Sciatic nerve (tissue), 2 donors: ENCODE measurements at regions not wholly inside any gene's neighbourhood (a gene's known extent, or its start where the extent isn't known, plus 50 kb on each side); places are given as distances from the start of the nearest gene placed in this dataset.
A peak's percentile ranks its signal among the peaks of the same experiment; 100 is the strongest.

ENCODE experiments used
- ATAC-seq: fragments of 200-7000 bp; cut with Tn5 transposase; one replicate; pipeline ENCODE4 v1.9.1; 2020; ENCODE audit warnings: mild to moderate bottlenecking, moderate library complexity
- DNase-seq: peaks from one replicate; pipeline ENCODE4 v3.0.0-alpha.2; 2020; ENCODE audit warnings: low spot score
- intact Hi-C: fragments of 100-400 bp; cut with DNase I; formaldehyde crosslinking; loops from one replicate; pipeline ENCODE4 v1.14.2; 2022
- donor health status: DM: no; HTN: no; CAD: no.
- donor health status: DM: no; HTN: no; CAD: no.

DNA sequence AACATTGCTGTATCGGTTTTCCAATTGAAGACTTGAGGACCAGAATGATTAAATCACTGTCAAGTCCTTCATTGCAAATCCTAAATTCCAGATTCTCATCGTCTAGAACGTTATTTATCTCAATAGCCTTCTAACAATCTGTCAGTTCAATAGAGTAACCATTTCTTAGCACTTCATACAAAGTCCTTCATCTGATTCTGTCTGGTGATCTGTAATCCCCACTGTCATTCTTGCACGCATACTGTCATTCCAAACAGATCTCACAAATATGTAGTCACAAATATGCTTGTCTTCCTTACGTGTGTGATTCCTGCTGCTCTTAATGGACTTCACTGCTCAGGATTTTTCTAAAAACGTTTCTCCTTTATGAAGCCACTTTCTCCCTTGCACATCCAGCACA lies 1197.5 kb downstream of the EFNB2 start:
- DNase-seq = no peak
- intact Hi-C loops = no loop called here
- no peak for ATAC-seq

DNA sequence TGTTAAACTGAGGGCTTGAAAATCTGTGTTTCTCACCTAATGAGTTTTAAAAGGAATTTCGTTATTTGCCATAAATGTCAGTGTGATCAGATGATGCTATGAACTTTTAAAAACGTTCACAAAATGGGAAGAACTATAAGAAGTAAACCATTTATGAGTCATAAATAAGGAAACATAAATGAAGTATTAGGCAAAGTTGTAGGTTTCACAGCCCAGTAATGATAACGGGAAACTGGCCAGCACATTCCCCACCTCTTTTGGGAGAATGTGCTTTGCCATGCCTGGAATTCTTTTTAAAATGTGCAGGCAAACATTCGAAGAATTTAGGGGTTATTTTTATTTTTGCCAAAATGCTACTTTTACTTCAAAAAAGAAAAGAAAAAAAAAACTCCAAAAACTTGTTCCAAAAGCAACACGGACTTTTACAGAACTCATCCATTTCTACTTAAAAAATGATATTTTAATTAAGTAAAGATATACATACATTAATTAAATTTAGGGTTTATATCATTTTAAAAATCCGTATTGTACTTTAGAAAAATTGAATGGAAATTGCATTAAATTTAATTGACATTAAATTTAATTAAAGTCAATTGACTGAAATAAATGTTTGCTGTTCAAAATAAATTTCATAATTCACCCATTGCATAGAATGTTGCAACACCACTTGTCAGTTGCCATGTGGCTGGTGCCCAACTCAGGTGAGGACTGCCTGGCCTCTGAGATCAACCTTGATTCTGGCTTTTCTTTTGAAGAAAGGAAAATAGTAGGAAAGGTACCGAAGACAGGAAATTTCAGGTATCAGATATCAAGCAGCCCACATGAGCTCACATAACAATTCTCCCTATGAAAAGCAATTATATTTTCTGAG lies 1198.5 kb downstream of the EFNB2 start:
- peak; percentile 58 for ATAC-seq
- no peak for DNase-seq
- intact Hi-C loops = no loop called here

DNA sequence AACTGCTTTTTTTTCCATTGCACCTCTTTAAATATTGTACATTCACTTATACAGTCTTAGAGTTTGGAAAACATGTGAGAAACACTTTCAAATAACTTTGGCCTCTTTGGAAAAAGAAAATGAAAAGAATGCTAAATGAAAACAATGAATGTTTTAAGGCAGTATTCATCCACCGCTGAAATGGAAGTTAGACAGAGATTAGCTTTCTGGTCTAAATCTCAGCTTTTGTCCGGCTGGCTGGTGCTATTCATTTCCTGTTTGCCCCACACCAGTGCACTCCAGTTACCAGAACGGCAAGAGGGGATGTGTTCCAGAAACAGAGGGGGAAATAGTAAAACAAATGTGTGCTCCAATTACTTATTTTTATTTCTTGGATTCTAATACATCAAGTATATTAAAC lies 1201.3 kb downstream of the EFNB2 start:
- DNase-seq (no peak), ATAC-seq (no peak)
- intact Hi-C loops = no loop called here

DNA sequence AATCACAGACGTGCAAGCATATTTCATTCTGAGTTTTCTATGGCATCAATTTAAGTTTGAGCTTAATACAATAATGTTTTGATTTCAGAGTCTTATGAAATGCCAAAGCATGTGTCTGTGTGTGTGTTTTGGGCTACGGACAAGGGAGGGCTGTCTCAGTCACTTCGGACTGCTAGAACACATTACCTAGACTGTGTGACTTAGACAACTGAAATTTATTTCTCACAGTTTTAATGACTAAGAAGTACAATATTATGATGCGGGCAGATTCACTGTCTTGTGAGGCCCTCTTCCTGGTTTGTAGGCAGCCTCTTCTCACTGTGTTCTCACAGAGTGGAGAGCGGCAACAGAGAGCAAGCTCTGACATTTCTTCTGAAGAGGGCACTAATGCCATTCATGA lies 1202.0 kb downstream of the EFNB2 start:
- ATAC-seq = peak; percentile 76
- intact Hi-C loops = no loop called here
- no peak for DNase-seq

DNA sequence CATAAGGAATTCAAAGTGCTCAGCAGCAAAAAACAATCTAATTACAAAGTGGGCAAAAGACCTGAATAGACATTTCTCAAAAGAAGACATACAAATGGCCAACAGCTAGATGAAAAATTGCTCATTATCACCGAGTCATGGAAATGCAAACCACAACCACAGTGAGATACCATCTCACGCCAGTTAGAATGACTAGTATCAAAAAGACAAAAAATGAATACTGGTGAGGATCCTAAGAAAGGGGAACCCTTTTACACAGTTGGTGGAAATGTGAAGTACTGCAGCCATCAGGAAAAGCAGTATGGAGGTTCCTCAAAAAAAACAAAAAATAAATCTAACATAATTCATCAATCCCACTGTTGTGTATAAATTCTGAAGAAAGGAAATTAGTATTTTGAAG lies 1206.1 kb downstream of the EFNB2 start:
- DNase-seq (no peak), ATAC-seq (no peak)
- intact Hi-C loops = no loop called here

DNA sequence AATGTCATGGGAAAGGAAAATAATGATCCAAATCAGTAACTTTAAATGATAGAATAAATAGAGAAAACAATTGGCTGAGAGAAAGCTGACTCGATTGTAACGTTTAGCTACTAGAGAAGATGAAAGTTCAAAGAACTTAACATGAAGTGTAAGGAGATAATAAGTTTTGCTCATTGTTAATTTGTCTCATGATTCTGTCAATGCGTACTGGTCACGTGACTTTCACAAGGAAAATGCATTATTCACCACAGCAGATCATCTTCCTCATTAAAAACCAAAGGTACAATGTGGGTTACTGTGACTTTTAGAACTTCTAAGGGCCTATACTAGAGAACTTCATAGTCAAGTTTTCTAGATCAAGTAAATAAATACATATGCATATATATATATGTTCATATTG lies 1207.2 kb downstream of the EFNB2 start:
- intact Hi-C loops = no loop called here
- DNase-seq (no peak), ATAC-seq (no peak)

DNA sequence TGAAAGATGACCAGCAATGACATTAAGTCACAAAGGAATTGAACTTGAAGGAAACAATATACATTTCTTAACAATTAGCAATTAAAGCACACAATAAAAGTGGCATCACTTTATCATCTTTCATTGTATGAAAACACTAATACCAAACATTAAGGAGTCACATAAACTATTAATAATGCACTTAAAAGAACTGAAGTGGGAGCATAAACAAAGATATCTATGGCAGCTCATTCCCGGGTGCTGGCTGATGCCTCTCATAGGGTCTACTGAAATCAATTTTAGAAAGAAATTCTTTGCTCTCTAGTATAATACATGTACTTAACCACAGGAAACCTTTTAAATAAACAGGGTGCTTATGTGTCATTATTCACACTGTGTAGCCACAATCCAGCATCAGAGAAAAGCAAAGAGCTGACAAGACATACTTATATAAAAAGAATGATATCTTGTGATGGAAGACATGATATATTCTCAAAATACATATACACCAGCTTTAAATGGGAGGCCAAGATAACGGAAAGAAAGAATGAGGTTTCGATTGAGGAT lies 1207.8 kb downstream of the EFNB2 start:
- intact Hi-C loops = no loop called here
- ATAC-seq (no peak), DNase-seq (no peak)

DNA sequence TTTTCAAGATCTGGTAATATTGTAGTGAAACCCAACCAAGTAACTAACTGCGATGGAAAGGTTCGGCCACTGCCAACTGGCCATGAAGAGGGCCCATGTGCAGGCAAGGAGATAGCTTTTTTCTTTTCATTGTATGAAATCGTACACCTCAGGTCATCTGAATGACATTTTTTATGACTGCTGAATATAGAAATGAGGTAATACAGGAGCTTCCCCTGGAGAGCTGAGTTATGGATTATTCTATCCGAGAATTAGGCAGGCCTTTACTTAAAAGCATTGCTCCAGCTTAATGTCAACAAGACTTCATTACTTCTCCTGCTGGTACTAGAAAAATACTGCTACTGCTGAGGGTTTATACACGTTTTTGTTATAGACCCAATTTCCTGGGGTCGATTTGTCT lies 1215.6 kb downstream of the EFNB2 start:
- DNase-seq (no peak), ATAC-seq (no peak)
- intact Hi-C loops = no loop called here

DNA sequence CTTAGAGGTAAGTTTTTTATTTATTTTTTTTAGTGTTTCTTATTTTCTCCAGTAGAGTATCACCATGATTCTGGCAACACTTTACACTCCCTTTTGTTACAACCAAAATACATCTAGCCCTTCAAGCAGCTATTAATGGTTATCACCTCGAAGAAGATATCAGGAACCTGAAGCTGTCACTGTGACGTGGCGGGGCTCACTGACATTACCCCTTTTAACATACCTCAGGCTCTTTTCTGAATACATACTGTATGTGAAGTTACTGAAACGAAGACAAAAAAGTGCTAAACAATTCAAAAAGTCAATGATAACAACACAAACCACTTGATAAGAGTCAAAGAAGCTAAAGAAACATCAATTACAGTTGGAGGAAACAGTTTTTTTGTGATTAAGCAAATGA lies 1218.7 kb downstream of the EFNB2 start:
- no peak for ATAC-seq
- intact Hi-C loops = no loop called here
- no peak for DNase-seq

DNA sequence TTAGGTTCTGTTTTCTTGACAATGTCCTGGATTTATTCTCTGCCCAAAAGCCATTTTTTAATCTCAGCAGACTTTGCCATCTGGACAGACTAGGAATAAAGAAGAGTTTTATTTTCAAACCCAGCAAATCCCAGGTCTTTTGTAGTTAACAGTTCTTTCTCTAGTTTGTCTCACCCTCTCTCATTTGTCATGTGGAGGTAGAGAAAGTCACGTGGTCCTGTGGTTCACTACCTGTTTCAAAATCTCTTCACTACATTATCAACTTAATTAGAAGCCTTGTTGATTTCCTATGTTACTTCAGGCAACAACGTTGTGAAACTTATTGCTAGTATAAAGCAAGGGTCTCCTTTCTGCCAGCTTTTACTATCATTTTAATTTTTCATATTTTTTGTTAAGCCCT lies 1222.6 kb downstream of the EFNB2 start:
- intact Hi-C loops = no loop called here
- no peak for DNase-seq
- ATAC-seq = no peak

DNA sequence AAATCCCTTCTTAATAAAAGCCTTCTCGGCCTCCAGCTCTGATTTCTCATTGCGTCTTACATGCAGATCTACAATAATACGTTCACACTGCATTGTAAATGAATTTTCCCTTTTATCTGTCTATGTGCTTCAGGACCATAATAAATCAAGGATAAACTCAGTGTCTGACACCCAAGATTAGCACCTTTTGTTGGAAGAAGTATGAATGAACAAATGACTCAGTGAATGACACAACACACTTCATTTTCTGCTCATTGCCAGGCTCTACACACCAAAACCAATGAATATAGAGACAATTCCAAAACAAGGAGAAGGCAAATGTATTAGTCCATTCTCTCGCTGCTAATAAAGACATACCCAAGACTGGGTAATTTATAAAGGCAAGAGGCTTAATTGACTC lies 1224.4 kb downstream of the EFNB2 start:
- intact Hi-C loops = no loop called here
- no peak for ATAC-seq
- DNase-seq = no peak

DNA sequence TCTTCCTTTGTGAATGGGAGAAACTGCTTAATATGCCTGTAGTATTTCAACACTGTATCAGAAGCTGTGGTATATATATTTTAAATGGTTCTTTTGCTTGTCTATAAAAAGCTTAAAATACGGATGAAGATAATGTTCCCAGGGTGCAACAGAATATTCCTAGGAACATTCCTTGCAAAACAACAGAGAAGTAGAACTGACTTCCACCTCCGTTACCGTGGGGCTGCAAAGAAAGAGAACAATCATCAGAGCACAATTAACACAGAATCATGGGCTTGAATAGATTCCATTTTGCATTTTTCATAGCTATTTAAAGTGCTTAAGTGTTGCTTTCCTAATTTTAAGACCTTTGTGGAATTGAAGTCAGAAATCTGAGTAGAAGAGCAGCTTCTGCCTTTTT lies 1227.7 kb downstream of the EFNB2 start:
- intact Hi-C loops = no loop called here
- DNase-seq (no peak), ATAC-seq (no peak)

DNA sequence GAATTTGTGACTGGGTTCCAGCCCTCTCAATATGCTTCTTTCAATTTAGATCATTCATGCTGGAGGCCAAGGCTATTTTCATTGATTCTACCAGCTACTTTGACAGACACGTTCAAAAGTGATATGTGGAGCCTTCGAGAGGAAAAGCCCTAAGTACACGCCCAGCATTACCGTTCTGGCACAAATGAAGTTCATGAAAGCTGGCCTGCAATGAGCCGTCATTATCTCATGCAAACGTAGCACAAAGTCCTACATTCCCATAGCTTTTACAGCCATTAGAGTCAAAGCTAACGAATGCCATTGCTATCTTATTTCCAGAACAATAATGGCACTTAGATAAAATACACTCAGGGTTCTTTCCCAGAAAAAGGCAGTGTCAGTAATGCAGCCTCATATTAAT lies 1237.6 kb downstream of the EFNB2 start:
- intact Hi-C loops = no loop called here
- ATAC-seq (no peak), DNase-seq (no peak)

DNA sequence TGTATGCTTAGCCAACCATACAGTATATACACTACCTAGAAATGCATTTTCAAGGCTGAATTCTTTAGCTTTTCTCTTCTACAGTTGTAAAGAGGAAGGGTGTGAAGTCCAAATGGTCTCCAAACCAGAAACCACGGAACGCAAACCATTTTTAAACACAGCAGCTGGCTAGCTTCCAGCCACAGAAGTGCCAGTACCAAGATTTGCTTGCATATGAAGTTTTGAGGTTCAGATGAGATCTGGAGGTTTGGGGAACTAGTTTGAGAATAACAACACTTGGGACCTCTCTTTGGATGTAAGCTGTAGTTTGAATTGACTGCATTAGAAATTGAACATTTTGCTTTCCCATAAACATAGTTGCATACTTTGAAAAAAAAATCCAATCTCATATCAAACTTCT lies 1243.5 kb downstream of the EFNB2 start:
- intact Hi-C loops = no loop called here
- ATAC-seq = no peak
- no peak for DNase-seq

DNA sequence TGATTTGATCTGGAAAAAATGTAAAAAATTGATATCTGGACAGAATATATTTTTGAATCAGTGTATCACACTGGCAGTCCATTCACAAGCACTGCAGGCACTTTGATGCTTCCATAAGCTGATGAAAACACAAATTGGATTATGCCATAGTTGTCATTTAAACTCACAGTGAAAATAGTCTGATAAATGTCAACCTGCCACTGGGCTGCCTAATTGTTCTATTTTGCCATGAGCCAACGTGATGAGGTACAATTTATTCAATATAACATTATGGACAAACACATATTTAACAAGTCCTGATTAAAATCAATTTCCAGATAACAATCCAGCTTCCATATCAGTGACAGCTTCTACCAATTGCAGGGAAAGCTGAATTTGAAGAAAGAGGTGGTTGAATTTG lies 1244.9 kb downstream of the EFNB2 start:
- intact Hi-C loops = no loop called here
- DNase-seq (no peak), ATAC-seq (no peak)

DNA sequence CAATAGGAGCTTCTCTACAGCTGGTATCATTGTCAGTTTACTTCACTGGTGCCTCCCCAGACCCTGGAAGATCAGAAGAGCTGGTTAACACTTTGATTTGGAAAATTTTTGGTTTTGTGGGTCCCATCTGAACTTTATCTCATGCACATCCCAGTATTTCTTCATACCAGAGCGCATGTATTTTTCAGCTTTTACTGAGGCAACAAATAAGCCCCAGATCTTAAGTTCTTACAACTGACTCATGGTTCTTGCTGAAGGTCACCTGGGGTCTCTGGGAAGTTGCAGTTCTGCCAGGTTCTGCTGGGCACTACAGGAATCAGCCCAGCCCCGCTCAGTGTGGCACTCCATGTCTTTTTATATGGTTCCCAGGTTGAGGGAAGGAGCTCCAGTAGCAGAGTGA lies 1249.9 kb downstream of the EFNB2 start:
- DNase-seq (no peak), ATAC-seq (no peak)
- intact Hi-C loops = no loop called here

DNA sequence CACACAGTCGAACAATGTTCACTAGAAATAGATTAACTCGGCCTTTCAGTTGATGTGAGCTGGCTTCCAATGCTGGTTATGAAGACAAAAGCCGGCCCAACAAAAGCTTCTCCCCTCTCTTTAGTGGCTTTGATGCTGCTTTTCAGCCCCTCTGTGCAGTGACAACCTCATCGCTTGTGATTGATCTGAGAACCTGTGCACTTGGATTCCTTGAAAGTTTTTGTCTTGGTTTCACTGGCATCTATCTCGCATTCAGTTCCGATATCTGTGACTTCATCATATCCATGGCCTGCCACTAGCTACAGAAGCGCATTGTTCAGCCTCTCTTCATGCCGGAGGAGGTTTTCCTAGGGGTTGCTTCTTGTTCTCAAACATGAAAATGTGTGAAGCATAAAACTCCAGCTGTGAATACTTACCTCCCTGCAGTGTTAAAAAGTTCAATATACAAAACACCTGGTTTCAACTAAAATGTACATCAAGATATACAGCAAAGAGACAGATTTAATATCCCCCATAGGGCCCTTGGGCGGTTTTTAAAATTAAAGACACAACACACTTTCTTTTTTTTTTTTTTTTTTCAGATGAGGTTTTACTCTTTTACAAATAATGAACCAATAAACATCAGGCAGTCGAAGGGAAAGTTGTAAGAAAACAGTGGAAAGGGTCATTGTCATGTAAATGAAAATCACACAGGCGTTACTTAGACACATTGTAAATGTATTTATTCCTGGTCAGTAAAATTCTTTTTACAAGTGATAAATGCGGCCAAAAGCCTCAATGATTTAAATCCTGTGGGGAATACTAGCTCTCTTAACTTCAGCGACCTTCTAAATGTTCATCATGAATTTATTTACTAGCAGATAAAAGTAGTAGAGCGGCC lies 1252.8 kb downstream of the EFNB2 start:
- DNase-seq = no peak
- ATAC-seq = peak; percentile 57
- intact Hi-C loops = no loop called here

DNA sequence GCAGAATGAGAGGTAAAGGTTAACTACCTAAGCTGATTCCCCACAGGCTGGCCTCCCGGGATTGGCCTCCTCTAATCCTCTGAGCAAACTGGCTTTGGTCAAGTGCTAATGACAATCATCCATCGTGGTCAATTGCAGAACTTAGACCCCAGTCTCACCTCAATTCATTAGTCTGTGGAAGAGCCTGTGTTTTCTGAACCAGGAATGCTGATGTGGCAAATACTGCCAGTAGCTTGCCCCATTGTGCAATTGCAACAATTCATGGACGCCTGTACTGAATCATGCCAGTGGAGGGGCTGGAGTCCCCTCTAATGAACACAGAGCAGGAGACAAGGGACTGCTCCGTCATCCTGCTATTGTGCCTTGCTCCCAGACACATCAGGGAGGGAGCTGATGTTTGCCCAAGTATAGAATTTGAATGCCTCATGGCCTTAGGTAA lies 1256.5 kb downstream of the EFNB2 start:
- DNase-seq = no peak
- intact Hi-C loops = no loop called here
- no peak for ATAC-seq

DNA sequence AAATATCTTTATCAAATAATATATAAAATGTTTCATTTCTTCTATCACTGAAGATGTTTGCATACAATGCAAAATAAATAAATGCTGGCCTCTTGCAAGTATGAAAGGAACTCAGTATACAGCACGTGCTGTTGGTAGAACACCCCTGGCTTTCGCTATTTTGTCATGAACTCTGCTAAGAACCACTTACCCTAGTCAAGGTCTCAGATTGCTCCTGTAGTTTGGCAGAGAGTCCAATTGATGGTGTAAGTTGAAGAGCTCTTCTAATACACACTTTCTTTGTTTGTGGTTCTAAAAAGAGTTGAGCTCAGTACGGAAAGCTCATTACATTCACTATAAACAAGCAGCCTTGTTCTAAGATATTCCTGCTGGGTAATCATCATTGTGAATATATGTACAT lies 1258.9 kb downstream of the EFNB2 start:
- intact Hi-C loops = no loop called here
- no peak for ATAC-seq
- no peak for DNase-seq

DNA sequence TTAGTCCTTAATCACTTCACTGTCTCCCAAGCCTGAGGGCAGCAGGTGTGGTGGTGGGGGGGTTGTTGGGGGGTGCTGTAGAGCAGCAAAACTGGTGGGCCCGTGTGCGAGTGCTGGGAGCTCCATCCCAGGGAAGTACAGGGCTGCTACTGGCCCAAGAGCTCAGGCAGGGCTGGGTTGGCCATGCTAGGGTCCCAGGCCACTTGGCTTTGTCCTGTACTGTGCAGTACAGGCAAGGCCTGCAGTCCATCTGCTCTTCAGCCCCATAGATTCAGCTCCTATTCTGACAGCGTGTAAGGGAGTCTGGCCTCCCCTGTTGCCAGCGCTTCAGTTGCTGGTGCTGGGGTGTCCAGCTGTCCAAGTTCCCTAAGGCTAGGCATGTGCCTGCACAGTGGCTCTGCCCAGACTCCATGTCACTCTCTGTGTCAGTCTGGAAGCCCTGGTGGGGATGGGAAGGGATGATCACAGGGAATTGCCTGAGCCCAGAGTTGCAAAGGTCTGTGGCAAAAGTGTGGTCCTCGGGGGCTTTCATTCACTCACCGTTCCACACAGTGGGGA lies 1261.7 kb downstream of the EFNB2 start:
- DNase-seq = no peak
- intact Hi-C loops = no loop called here
- no peak for ATAC-seq
